ENCODE measurements at regions not wholly inside any gene's neighbourhood (a gene's known extent, or its start where the extent isn't known, plus 50 kb on each side); places are given as distances from the start of the nearest gene placed in this dataset.

GRCh38 chr2:226641008-226641407 lies 158.6 kb downstream of the IRS1 start:
- TF ChIP-seq EZH2phosphoT487 (IDR thresholded peaks at IDR 0.05; ENCODE audit: insufficient read depth, low read depth) = no peak
- TF ChIP-seq EZH2 (IDR thresholded peaks at IDR 0.05; ENCODE audit: insufficient read depth, poor library complexity, severe bottlenecking) = no peak

Data from GM23248 (cell line).